ENCODE measurements at regions not wholly inside any gene's neighbourhood (a gene's known extent, or its start where the extent isn't known, plus 50 kb on each side); places are given as distances from the start of the nearest gene placed in this dataset.

DNA sequence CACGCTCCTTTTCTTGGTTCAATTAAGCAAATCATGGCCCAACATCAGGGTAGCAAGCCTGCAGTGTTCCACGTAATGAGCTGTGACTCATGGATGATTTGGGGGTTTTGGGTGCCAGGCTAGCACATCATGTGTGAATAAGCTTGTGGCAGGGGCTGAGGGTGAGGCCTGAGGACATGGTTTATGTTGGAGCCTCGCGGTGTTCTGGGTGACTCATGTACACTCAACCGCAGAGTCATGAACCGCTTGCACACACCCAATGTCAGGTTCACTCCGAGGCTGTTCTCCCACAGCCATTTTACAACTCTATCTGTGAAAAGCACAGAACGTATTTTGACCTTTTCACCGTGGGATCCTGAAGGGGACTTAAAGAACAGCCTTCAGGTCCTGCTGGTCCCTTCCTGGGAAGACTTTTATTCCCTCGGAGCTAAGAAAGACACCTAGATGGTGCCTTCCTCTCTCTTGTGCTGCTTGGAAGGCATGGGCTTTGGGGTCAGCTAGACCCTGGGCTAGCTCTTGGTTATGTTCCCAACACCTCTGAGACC lies 139.9 kb upstream of the ZEB2 start:
- TF ChIP-seq ESRRG (CRISPR knock-in tag; IDR thresholded peaks at IDR 0.05) (no peak), CREB5 (CRISPR knock-in tag; IDR thresholded peaks at IDR 0.05; ENCODE audit: low read depth) (no peak), ZNF565 (CRISPR knock-in tag; conservative IDR thresholded peaks at IDR 0.05; ENCODE audit: low read depth) (no peak), TCF4 (CRISPR knock-in tag; IDR thresholded peaks at IDR 0.05; ENCODE audit: borderline replicate concordance) (no peak), OSR1 (CRISPR knock-in tag; IDR thresholded peaks at IDR 0.05) (no peak), ZFP3 (CRISPR knock-in tag; IDR thresholded peaks at IDR 0.05) (no peak), ZFP30 (CRISPR knock-in tag; IDR thresholded peaks at IDR 0.05) (no peak)
- TF ChIP-seq, protein P1, sequence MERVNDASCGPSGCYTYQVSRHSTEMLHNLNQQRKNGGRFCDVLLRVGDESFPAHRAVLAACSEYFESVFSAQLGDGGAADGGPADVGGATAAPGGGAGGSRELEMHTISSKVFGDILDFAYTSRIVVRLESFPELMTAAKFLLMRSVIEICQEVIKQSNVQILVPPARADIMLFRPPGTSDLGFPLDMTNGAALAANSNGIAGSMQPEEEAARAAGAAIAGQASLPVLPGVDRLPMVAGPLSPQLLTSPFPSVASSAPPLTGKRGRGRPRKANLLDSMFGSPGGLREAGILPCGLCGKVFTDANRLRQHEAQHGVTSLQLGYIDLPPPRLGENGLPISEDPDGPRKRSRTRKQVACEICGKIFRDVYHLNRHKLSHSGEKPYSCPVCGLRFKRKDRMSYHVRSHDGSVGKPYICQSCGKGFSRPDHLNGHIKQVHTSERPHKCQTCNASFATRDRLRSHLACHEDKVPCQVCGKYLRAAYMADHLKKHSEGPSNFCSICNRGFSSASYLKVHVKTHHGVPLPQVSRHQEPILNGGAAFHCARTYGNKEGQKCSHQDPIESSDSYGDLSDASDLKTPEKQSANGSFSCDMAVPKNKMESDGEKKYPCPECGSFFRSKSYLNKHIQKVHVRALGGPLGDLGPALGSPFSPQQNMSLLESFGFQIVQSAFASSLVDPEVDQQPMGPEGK (CRISPR knock-in tag; IDR thresholded peaks at IDR 0.05; ENCODE audit: borderline replicate concordance): no peak
- TF ChIP-seq, protein P2, sequence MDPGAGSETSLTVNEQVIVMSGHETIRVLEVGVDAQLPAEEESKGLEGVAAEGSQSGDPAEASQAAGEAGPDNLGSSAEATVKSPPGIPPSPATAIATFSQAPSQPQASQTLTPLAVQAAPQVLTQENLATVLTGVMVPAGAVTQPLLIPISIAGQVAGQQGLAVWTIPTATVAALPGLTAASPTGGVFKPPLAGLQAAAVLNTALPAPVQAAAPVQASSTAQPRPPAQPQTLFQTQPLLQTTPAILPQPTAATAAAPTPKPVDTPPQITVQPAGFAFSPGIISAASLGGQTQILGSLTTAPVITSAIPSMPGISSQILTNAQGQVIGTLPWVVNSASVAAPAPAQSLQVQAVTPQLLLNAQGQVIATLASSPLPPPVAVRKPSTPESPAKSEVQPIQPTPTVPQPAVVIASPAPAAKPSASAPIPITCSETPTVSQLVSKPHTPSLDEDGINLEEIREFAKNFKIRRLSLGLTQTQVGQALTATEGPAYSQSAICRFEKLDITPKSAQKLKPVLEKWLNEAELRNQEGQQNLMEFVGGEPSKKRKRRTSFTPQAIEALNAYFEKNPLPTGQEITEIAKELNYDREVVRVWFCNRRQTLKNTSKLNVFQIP (CRISPR knock-in tag; IDR thresholded peaks at IDR 0.05; ENCODE audit: borderline replicate concordance, low read depth): no peak
